VCaP (cell line): ENCODE measurements at regions not wholly inside any gene's neighbourhood (a gene's known extent, or its start where the extent isn't known, plus 50 kb on each side); places are given as distances from the start of the nearest gene placed in this dataset.
A peak's percentile ranks its signal among the peaks of the same experiment; 100 is the strongest.

Source experiments
- H3K27ac ChIP-seq: fragments of 450-650 bp; 2 replicates; pipeline ENCODE4 v1.5.1; 2017
- TF ChIP-seq, protein P1 (sequence below): fragments of 450-650 bp; conservative IDR thresholded peaks from 2 replicates; pipeline ENCODE4 v1.5.1; 2017; ENCODE audit warnings: mild to moderate bottlenecking, moderate library complexity

DNA sequence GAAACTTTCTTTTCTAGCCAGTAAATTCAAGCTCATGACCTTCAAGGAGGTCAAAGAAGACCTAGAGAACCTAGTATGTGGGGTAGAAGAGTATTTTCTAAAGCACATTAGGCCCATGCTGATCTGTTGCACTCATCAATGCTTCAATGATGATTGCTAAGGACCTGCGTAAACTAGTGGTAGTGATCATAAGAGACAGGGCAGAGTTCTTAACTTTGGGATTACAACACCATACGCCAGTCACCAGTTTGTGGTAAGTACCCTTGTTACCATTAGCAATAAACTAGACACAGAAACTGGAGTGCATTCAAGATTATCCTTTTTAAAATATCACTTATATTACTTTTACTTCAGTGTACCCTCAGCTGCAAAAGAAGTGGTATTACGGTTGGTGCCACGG is 490.3 kb downstream of the BUD13 start:
- TF ChIP-seq, protein P1, sequence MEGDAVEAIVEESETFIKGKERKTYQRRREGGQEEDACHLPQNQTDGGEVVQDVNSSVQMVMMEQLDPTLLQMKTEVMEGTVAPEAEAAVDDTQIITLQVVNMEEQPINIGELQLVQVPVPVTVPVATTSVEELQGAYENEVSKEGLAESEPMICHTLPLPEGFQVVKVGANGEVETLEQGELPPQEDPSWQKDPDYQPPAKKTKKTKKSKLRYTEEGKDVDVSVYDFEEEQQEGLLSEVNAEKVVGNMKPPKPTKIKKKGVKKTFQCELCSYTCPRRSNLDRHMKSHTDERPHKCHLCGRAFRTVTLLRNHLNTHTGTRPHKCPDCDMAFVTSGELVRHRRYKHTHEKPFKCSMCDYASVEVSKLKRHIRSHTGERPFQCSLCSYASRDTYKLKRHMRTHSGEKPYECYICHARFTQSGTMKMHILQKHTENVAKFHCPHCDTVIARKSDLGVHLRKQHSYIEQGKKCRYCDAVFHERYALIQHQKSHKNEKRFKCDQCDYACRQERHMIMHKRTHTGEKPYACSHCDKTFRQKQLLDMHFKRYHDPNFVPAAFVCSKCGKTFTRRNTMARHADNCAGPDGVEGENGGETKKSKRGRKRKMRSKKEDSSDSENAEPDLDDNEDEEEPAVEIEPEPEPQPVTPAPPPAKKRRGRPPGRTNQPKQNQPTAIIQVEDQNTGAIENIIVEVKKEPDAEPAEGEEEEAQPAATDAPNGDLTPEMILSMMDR = no peak
- H3K27ac ChIP-seq = no peak overlapping the region

DNA sequence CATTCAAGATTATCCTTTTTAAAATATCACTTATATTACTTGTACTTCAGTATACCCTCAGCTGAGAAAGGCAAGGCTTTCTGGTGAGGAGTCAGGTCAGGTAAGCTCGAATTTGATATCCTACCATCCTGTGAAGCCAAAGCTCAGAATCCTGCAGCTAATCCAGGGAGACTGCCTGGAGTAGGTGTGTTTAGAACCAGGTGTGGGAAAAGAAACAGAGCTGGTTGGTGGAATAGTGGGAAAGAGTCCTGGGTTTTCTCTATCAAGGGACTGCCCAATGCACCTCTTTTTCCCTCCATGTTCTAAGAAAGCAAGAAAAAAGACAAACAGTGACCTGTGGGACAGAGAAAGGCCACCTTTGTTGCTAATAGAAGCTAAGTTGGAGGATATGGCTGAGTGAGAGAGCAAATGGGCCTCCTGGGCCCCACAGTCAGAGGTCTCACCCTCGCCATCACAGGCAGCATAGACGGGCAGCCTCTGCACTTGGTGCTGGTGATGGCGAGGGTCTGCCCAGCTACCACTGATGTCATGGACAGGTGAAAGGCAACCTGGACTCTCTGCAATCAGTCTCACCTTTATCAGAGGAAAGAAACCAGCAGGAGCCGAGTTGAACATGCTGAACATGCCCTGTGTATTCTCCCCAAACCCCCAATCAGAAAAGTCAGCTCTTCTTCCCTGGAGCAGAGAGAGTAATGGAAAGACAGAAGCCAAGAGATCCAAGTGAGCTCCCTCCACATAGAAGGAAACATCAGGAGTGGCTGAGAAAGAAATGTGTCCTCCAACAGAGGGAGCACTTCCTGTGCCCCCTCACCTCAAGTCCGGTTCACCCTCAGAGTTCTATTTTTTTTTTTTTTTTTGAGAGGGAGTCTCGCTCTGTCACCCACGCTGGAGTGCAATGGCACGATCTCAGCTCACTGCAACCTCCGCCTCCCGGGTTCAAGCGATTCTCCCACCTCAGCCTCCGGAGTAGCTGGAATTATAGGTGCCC is 491.3 kb downstream of the BUD13 start:
- no peak overlapping the region for H3K27ac ChIP-seq
- TF ChIP-seq, protein P1 = peak; percentile 37

DNA sequence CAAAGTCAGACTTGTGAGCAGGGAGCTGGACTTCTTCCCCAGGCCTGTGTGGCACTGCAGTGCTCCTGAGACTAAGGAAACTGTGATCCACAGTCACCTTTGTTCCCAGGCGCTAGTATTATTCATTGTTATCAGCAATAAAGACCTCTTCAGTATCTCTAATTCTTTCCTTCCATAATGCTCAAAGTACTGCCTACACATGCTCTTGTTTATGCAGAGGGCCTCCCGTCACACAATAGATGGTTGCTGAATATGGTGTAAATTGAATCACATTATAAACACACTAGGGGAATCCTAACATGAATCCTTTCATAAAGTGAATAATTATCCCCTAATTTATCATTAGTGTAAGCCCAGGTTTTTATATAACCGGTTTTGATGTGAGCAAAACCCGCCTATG is 493.3 kb downstream of the BUD13 start:
- H3K27ac ChIP-seq = no peak overlapping the region
- TF ChIP-seq, protein P1 = no peak

DNA sequence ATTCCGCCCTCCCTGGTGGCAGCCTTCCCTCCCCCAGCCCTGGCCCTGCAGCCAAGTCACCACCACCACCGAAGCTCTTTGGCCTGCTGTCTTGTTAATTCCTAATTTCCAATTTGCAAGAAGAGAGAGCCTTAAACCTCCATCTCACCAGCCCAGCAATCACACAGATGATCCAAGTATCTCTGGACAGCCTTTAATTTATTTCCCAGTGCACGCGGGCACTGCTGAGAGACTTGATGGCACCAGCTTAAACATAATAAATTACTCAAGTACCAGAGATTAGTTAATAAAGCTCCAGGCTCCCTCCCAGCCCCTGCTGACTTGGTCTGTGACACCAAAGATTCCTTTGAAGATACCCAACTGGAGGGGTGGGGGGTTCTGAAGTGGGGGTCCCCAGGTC is 494.7 kb downstream of the BUD13 start:
- H3K27ac ChIP-seq = no peak overlapping the region
- TF ChIP-seq, protein P1 = no peak

DNA sequence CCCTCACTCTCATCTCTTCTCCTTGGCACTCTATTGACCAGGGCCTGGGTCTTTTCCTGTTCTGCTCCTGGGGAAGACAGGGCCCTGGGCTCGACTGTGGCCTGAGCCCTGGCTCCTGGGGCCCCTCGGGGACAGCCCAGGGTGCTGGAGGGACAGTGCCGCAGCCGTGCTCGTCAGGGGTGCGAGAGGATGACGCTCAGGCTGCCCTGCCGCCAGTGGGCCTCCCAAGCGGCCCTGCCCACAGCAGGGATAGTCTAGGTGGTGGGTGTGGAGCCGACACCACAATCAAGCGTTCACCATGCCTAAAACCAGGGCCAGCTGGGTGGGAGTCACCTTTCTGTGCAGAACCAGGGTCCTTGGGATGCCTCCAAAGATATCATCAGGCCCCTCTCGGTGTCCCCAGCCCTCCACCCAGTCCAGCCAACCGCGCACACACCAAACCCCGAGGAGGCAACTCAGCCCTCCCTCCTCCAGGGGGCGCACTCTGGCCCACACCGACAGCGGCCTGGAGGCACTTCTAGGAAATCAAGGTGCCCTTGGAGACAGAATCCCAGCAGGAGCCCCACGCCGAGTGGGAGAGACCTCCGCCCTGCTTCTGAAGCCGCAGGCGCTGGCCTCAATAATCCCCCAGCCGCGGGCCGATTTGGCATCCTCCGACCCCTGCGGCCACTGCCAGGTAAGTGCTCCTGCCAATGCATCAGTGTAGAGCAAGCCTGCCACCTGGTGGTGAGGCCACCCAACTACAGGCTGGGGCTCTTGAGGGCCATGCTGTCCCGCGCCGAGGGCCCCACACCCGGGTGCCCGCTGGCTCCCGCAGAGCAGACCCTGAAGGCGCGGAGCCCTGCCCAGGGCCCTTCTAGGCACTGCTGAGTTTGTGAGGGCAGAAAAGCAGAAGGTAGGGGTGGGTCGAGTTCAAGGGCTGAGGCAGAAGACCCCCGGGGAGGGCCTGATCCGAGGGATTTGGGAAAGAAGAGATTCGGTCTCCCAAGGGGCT is 496.4 kb downstream of the BUD13 start:
- TF ChIP-seq, protein P1 = peak; percentile 99
- H3K27ac ChIP-seq = peak overlapping the region; percentile 64; the same call in 1 of the 2 replicates

DNA sequence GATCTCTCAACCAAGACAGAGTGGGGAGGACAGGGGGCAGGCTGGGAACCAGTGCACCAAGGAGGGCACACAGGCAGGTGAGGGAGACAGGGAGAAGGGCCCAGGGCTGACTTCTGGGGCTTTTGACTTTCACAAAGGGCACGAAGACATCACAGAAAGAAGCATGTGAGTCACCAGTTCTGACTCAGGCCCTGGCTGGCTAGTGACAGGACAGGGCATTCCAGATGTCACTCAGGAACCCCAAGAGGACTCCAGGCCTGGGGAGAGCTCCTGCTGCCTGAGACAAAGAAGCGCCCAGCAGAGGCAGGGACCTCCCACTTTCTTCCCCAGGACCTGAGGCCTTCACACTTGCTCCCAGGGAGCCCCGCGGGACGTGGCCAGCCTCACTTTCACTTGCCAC is 497.2 kb downstream of the BUD13 start:
- no peak overlapping the region for H3K27ac ChIP-seq
- TF ChIP-seq, protein P1 = no peak

DNA sequence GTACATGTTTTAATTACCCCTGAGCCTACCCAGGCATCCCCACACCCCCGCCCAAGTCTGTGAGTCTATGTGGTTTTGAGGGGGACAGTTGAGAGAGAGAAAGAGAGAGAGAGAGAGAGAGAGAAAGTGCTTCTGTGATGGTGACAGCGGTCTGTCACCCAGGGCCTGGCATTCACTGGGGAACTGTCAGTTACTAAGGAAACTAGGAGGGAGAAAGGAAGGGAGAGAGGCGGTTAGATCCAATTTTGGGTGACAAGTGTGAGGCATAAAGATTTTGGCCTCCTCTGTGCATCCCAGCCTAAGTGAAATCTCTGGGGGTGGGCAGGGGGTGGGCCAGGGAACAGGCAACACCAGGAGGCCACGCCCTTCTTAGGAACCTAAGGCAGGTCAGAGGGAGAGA is 498.3 kb downstream of the BUD13 start:
- TF ChIP-seq, protein P1 = no peak
- no peak overlapping the region for H3K27ac ChIP-seq
